Karpas-422 (cell line): ENCODE measurements at regions not wholly inside any gene's neighbourhood (a gene's known extent, or its start where the extent isn't known, plus 50 kb on each side); places are given as distances from the start of the nearest gene placed in this dataset.

Experiments
- DNase-seq: peaks from one replicate; pipeline ENCODE4 v3.0.0-alpha.2; 2015
- H2AFZ ChIP-seq: fragments of 200-600 bp; sonication (generic); 2 replicates; pipeline ENCODE4 v1.6.1; 2014; ENCODE audit warnings: antibody characterized with exemption, low read length, mixed read lengths
- H3K27ac ChIP-seq: fragments of 200-600 bp; sonication (generic); 2 replicates; pipeline ENCODE4 v1.5.1; 2014; ENCODE audit warnings: mild to moderate bottlenecking, low read length, moderate library complexity
- H3K27me3 ChIP-seq: fragments of 200-600 bp; sonication (generic); 2 replicates; pipeline ENCODE4 v1.6.1; 2014; ENCODE audit warnings: low read length, mixed read lengths
- H3K36me3 ChIP-seq: fragments of 200-600 bp; sonication (generic); 2 replicates; pipeline ENCODE4 v1.6.1; 2014; ENCODE audit warnings: low read length, mixed read lengths; ENCODE audit not compliant: insufficient read depth
- H3K4me1 ChIP-seq: fragments of 200-600 bp; sonication (generic); 2 replicates; pipeline ENCODE4 v1.6.1; 2014; ENCODE audit warnings: mild to moderate bottlenecking, low read length, mixed read lengths
- H3K4me2 ChIP-seq: fragments of 200-600 bp; sonication (generic); 2 replicates; pipeline ENCODE4 v1.6.1; 2014; ENCODE audit warnings: low read length, low read depth, mild to moderate bottlenecking; ENCODE audit not compliant: poor library complexity, severe bottlenecking
- H3K4me3 ChIP-seq: fragments of 200-600 bp; sonication (generic); 2 replicates; pipeline ENCODE4 v1.5.1; 2014; ENCODE audit warnings: mild to moderate bottlenecking, antibody characterized with exemption, low read length, mixed read lengths
- H3K79me2 ChIP-seq: fragments of 200-600 bp; sonication (generic); 2 replicates; pipeline ENCODE4 v1.6.1; 2014; ENCODE audit warnings: mild to moderate bottlenecking, low read length, mixed read lengths
- H3K9ac ChIP-seq: fragments of 200-600 bp; sonication (generic); 2 replicates; pipeline ENCODE4 v1.6.0; 2014; ENCODE audit warnings: low read length
- H3K9me2 ChIP-seq: fragments of 200-600 bp; sonication (generic), shearing (Covaris generic); replicated peaks from 2 replicates; pipeline ENCODE4 v1.6.0; 2014; ENCODE audit warnings: mild to moderate bottlenecking, low read length, moderate library complexity; ENCODE audit not compliant: insufficient read depth
- H3K9me3 ChIP-seq: fragments of 300-700, 200-600 bp; sonication (generic); 2 replicates; pipeline ENCODE4 v1.6.1; 2014; ENCODE audit warnings: low read length, mixed read lengths
- H4K20me1 ChIP-seq: fragments of 200-600 bp; sonication (generic); 2 replicates; pipeline ENCODE4 v1.6.1; 2014; ENCODE audit warnings: mild to moderate bottlenecking, antibody characterized with exemption, low read length, low read depth; ENCODE audit not compliant: insufficient read depth

DNA sequence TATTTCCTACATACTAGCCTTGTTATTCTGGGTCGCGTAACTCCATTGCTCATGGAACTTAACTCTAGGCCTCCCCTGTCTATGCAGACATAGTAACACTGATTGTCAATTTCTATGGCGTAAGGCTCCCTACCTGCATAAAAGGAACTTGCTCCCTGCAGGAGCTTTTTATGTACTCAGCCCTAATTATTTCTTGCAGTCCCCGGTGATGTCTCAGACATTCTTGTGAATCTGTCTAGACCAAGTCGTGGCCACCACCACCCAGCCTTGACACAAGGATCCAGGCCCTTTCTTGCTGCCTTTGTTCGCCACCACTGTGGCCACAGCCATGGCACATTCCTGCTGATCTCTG lies 189.5 kb upstream of the CTAGE1 start:
- Histone ChIP-seq H3K4me2 (no peak overlapping the region), H2AFZ (no peak overlapping the region), H4K20me1 (no peaks in the 10 kb centered on the region), H3K4me1 (no peaks in the 10 kb centered on the region), H3K27me3 (no peaks in the 10 kb centered on the region), H3K79me2 (no peaks in the 10 kb centered on the region), H3K9me3 (no peaks in the 10 kb centered on the region), H3K36me3 (no peaks in the 10 kb centered on the region), H3K9ac (no peak overlapping the region), H3K4me3 (no peak overlapping the region), H3K27ac (no peak overlapping the region), H3K9me2 (no peaks in the 10 kb centered on the region)
- DNase-seq, result no peak

DNA sequence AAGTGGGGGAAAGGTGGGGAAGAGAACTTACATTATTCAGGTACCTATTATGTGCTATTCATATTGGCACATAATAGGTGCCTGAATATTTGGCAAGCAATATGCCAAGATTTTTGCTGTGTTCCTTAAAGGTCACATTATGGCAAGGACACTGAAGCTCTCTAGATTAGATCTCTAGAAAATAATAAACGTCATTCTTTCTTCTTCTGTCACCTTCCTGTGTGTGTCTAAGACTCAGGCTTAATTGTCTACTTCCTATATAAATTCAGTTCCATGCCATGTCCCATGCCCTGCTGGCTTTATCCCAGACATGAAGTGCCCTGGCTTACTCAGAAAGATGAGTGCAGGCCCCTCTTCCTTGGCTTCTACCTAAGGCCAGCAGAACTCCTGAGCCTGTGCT lies 191.1 kb upstream of the CTAGE1 start:
- Histone ChIP-seq H3K27ac (no peak overlapping the region), H3K9ac (no peak overlapping the region), H3K4me1 (no peaks in the 10 kb centered on the region), H3K9me3 (no peaks in the 10 kb centered on the region), H2AFZ (no peak overlapping the region), H3K9me2 (no peaks in the 10 kb centered on the region), H4K20me1 (no peaks in the 10 kb centered on the region), H3K79me2 (no peaks in the 10 kb centered on the region), H3K4me3 (no peak overlapping the region), H3K4me2 (no peak overlapping the region), H3K36me3 (no peaks in the 10 kb centered on the region), H3K27me3 (no peaks in the 10 kb centered on the region)
- DNase-seq, result no peak

DNA sequence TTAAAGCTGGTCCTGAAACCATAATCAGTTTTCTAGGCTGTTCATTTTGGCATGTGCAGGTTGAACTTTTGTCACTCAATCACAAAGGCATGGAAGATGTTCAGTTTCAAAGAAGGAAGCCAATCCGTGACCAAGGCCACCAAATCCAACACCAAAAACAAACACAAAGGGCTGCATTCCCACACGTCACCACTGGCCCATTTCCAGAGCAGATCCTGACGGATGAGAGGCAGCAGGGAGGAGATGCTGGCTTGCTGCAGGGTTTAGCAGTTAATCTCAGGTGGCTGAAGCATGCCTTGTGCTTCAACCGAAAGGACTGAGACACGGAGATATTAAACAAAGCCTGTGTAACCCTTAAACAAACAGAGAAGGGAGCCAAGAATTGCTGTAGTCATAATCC lies 191.9 kb upstream of the CTAGE1 start:
- H3K36me3 ChIP-seq, result no peaks in the 10 kb centered on the region
- no peaks in the 10 kb centered on the region for H4K20me1 ChIP-seq
- H3K9me2 ChIP-seq, result no peaks in the 10 kb centered on the region
- no peak for DNase-seq
- H3K9me3 ChIP-seq, result no peaks in the 10 kb centered on the region
- H2AFZ ChIP-seq, result no peak overlapping the region
- no peak overlapping the region for H3K4me3 ChIP-seq
- no peaks in the 10 kb centered on the region for H3K4me1 ChIP-seq
- H3K27ac ChIP-seq, result no peak overlapping the region
- H3K9ac ChIP-seq, result no peak overlapping the region
- H3K79me2 ChIP-seq, result no peaks in the 10 kb centered on the region
- H3K4me2 ChIP-seq, result no peak overlapping the region
- no peaks in the 10 kb centered on the region for H3K27me3 ChIP-seq

DNA sequence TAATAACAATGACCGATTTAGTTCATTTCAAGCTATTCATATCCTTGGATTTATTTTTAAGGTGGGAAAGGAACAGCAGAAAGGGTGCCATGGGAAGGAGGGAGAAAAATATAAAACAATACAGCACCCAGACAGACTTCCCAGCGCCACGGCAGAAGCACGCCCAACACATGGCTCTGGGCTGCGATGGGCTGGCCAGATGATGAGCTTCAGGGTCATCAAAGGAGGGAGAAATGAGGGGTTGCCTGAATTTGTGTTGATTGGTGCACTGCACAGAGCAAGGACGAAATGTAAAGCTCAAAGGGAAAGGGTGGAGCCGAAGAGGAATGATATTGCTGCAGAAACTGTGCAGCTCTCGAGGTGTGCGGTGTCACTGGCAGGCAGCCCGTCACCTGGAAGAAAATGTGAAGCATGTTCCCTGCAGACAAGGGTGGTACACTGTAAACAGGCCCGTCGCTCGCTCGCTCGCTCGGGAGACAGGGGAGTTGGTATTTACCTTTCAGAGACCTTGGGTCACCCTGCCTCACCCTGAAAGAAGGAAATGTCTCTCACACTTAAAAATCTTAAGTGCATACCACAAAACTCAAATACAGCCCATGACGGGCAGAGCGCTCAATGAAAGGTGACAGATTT lies 195.5 kb upstream of the CTAGE1 start:
- Histone ChIP-seq H3K27ac (no peak overlapping the region), H3K4me3 (no peak overlapping the region), H3K79me2 (no peaks in the 10 kb centered on the region), H4K20me1 (no peaks in the 10 kb centered on the region), H3K4me2 (no peak overlapping the region), H3K9me3 (no peaks in the 10 kb centered on the region), H3K9me2 (no peaks in the 10 kb centered on the region; the same call in 1 of the 2 replicates), H3K36me3 (no peaks in the 10 kb centered on the region), H2AFZ (no peak overlapping the region), H3K4me1 (no peaks in the 10 kb centered on the region), H3K27me3 (no peaks in the 10 kb centered on the region), H3K9ac (no peak overlapping the region)
- DNase-seq, result no peak

DNA sequence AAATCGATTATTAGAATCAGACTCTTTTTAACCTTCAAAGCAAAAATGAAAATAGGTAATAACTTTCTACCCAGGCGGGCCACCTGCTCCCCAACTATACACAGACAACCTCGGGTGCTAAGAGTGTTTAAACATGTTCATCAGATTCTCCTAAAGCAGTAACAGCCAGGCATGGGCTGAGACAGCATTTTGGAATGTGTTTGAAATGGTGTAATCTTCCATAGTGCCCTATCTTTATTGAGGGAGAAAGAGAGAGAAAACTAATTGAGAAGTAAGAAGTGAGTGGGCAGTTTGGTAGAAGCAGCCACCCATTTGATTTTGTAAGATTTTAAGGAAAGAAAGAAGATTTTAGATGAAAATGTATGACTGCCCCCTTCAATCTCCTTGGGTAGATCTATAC lies 196.1 kb upstream of the CTAGE1 start:
- no peak for DNase-seq
- Histone ChIP-seq H3K9ac (no peak overlapping the region), H3K9me3 (no peaks in the 10 kb centered on the region), H3K9me2 (no peaks in the 10 kb centered on the region; the same call in 1 of the 2 replicates), H3K36me3 (no peaks in the 10 kb centered on the region), H3K4me1 (no peaks in the 10 kb centered on the region), H3K4me2 (no peak overlapping the region), H3K27ac (no peak overlapping the region), H3K27me3 (no peaks in the 10 kb centered on the region), H3K79me2 (no peaks in the 10 kb centered on the region), H3K4me3 (no peak overlapping the region), H4K20me1 (no peaks in the 10 kb centered on the region), H2AFZ (no peak overlapping the region)

DNA sequence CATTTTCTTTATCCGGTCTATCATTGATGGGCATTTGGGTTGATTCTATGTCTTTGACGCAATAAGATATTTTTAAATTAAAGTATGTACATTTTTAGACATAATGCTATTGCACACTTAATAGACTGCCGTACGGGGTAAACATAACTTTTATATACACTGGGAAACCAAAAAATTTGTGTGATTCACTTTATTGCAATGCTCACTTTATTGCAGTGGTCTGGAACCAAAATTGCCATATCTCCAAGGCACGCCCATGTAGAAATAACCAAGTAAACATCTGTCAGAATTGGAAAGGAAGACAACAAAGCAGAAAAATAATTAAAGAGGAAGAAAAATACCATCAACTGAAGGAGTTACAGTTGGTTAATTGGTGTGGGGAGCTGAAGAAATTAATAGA lies 205.8 kb upstream of the CTAGE1 start:
- Histone ChIP-seq H3K36me3 (no peaks in the 10 kb centered on the region), H3K4me1 (no peaks in the 10 kb centered on the region), H3K27me3 (no peaks in the 10 kb centered on the region), H3K9me2 (no peaks in the 10 kb centered on the region), H3K27ac (no peak overlapping the region), H3K9ac (no peak overlapping the region), H3K79me2 (no peaks in the 10 kb centered on the region), H4K20me1 (no peaks in the 10 kb centered on the region), H2AFZ (no peak overlapping the region), H3K9me3 (no peaks in the 10 kb centered on the region), H3K4me2 (no peak overlapping the region), H3K4me3 (no peak overlapping the region)
- no peak for DNase-seq

DNA sequence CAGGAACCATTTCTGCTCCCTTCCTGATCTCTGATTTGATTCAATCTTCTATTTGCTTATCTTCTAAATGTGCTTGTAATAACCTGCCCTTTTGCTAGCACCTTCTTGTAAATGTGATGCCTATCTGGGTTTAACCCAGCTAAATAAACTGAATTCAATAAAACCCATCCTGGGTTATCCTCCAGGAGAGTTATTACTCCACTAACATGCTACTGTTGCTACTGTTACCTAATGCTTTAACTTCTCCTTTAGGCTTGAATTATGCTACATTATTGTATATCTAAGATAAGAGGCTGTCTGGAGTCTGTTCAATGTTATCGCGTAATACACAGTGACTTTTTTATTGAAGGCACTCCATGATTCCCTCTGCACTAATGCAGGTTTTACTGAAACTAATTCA lies 206.5 kb upstream of the CTAGE1 start:
- no peaks in the 10 kb centered on the region for H3K79me2 ChIP-seq
- no peaks in the 10 kb centered on the region for H3K36me3 ChIP-seq
- no peak overlapping the region for H3K4me2 ChIP-seq
- no peak overlapping the region for H3K4me3 ChIP-seq
- H4K20me1 ChIP-seq, result no peaks in the 10 kb centered on the region
- no peaks in the 10 kb centered on the region for H3K27me3 ChIP-seq
- no peak overlapping the region for H3K27ac ChIP-seq
- H3K4me1 ChIP-seq, result no peaks in the 10 kb centered on the region
- H2AFZ ChIP-seq, result no peak overlapping the region
- no peak for DNase-seq
- no peaks in the 10 kb centered on the region for H3K9me3 ChIP-seq
- no peak overlapping the region for H3K9ac ChIP-seq
- no peaks in the 10 kb centered on the region for H3K9me2 ChIP-seq

DNA sequence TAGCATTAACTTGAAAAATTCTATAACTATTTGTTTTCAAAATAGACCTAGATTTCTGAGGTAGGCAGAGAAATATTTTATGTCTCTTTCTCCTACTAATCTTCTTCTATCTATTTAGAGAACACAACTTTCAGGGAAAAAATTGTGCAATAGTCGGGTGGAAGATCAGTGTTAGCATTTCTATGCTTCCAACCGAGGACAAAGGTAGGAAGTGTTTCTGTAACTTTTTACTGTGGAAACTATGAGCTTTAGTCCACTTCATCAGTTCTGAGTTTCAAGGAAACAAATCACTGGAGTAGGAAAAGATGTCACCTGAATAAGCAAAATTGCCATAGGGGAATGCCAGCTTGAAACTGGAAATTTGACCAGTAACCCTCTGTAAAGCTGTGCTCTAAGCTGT lies 207.7 kb upstream of the CTAGE1 start:
- Histone ChIP-seq H3K4me2 (no peak overlapping the region), H3K9me3 (no peaks in the 10 kb centered on the region), H3K36me3 (no peaks in the 10 kb centered on the region), H3K4me3 (no peak overlapping the region), H2AFZ (no peak overlapping the region), H3K9ac (no peak overlapping the region), H3K4me1 (no peaks in the 10 kb centered on the region), H3K27me3 (no peaks in the 10 kb centered on the region), H3K27ac (no peak overlapping the region), H3K79me2 (no peaks in the 10 kb centered on the region), H3K9me2 (no peaks in the 10 kb centered on the region), H4K20me1 (no peaks in the 10 kb centered on the region)
- no peak for DNase-seq

DNA sequence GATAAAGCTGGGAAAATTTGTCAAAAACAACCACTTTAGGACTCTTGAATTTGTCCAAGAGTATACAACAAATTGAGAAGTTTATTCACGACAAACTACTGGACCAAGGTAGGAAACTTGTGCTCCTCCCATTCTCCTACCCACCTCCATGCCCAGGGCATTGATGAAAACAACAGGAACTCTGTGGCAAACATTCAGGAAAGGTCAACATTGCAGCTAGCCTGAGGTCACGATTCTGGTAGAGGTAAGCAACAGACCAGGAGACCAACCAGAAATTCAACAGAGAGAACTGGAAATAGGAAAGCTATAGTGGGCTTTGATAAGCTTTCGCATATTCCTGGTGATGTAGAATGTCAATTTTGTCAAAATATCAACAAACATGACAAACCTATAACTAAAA lies 209.1 kb upstream of the CTAGE1 start:
- H3K4me2 ChIP-seq, result no peak overlapping the region
- H3K79me2 ChIP-seq, result no peaks in the 10 kb centered on the region
- H2AFZ ChIP-seq, result no peak overlapping the region
- no peak overlapping the region for H3K9ac ChIP-seq
- H3K4me1 ChIP-seq, result no peaks in the 10 kb centered on the region
- no peak overlapping the region for H3K27ac ChIP-seq
- no peaks in the 10 kb centered on the region for H3K9me2 ChIP-seq
- H4K20me1 ChIP-seq, result no peaks in the 10 kb centered on the region
- no peaks in the 10 kb centered on the region for H3K36me3 ChIP-seq
- H3K27me3 ChIP-seq, result no peaks in the 10 kb centered on the region
- DNase-seq, result no peak
- H3K9me3 ChIP-seq, result no peaks in the 10 kb centered on the region
- no peak overlapping the region for H3K4me3 ChIP-seq
